ENCODE measurements at regions not wholly inside any gene's neighbourhood (a gene's known extent, or its start where the extent isn't known, plus 50 kb on each side); places are given as distances from the start of the nearest gene placed in this dataset.

GRCh38 chr1:165047994-165048393 lies 308.5 kb downstream of the LMX1A start:
- TF ChIP-seq MAX (IDR thresholded peaks at IDR 0.05; ENCODE audit: insufficient read depth, insufficient read length) (no peak), POLR2AphosphoS5 (IDR thresholded peaks at IDR 0.05; ENCODE audit: insufficient read depth, low read depth, low read length) (no peak), MYC (IDR thresholded peaks at IDR 0.05; ENCODE audit: low read depth, low read length) (no peak), POLR2A (IDR thresholded peaks at IDR 0.05; ENCODE audit: low read depth, low read length) (no peak), JUN (IDR thresholded peaks at IDR 0.05; ENCODE audit: borderline replicate concordance, insufficient read depth, insufficient read length, low read depth) (no peak), CTCF (IDR thresholded peaks at IDR 0.05; ENCODE audit: extremely low read depth in 1 of 2, insufficient read depth in 1 of 2, low read depth in 1 of 2, low read length in 2 of 2) (no peak), EZH2 (IDR thresholded peaks at IDR 0.05; ENCODE audit: borderline replicate concordance, low read depth, low read length, severe bottlenecking) (no peak), GATA2 (IDR thresholded peaks at IDR 0.05; ENCODE audit: insufficient read depth, insufficient read length, low read depth, low read length) (no peak)

Measured in endothelial cell of umbilical vein (primary cell).